GM13976 (cell line): ENCODE measurements at regions not wholly inside any gene's neighbourhood (a gene's known extent, or its start where the extent isn't known, plus 50 kb on each side); places are given as distances from the start of the nearest gene placed in this dataset.

Experiments used
- DNase-seq: peaks from one replicate; pipeline ENCODE4 v3.0.0; 2012; ENCODE audit warnings: low spot score
- in situ Hi-C: fragments of 300-500 bp; cut with MboI; formaldehyde crosslinking; loops from one replicate; pipeline ENCODE4 v1.12.0; 2022; ENCODE audit warnings: low sequenced_read_pairs, mixed read lengths, inconsistent platforms; ENCODE audit not compliant: unreplicated experiment
- TF ChIP-seq, protein P1 (sequence below): IDR thresholded peaks from 2 replicates; pipeline ENCODE4 v1.5.1; 2012; ENCODE audit warnings: borderline replicate concordance, mild to moderate bottlenecking; ENCODE audit not compliant: insufficient read depth; ENCODE audit errors: extremely low read depth, missing control alignments, control extremely low read depth

DNA sequence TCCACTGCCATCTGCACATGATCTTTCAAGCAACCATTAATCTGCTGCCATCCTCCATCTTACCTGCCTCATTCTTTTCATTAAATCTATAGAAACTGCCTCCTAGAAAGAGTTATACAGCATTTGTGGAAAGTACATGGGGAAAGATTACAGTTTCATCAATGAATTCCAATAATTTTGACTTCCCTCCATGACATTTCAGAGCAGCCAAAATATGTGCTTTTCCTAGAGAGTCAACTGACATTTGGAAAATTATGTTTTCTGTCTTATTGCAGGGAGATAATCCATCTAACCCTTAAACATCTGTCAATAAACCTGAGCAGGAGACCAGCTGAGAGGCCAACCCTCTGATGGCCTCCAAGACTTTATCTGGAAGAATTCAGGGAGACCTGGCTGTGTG is 147.0 kb upstream of the CDH5 start:
- in situ Hi-C loops, result no loop called here
- DNase-seq, result no peak
- TF ChIP-seq, protein P1, sequence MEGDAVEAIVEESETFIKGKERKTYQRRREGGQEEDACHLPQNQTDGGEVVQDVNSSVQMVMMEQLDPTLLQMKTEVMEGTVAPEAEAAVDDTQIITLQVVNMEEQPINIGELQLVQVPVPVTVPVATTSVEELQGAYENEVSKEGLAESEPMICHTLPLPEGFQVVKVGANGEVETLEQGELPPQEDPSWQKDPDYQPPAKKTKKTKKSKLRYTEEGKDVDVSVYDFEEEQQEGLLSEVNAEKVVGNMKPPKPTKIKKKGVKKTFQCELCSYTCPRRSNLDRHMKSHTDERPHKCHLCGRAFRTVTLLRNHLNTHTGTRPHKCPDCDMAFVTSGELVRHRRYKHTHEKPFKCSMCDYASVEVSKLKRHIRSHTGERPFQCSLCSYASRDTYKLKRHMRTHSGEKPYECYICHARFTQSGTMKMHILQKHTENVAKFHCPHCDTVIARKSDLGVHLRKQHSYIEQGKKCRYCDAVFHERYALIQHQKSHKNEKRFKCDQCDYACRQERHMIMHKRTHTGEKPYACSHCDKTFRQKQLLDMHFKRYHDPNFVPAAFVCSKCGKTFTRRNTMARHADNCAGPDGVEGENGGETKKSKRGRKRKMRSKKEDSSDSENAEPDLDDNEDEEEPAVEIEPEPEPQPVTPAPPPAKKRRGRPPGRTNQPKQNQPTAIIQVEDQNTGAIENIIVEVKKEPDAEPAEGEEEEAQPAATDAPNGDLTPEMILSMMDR, result no peak

- TF ChIP-seq, protein P1, result no peak
- in situ Hi-C loops, result no loop called here
- no peak for DNase-seq
Observed at GRCh38 chr16:66212428-66212827, 154.1 kb upstream of the CDH5 start.

GRCh38 chr16:66211651-66212050 is 154.8 kb upstream of the CDH5 start:
- in situ Hi-C loops, result no loop called here
- DNase-seq, result no peak
- TF ChIP-seq, protein P1, result no peak

DNA sequence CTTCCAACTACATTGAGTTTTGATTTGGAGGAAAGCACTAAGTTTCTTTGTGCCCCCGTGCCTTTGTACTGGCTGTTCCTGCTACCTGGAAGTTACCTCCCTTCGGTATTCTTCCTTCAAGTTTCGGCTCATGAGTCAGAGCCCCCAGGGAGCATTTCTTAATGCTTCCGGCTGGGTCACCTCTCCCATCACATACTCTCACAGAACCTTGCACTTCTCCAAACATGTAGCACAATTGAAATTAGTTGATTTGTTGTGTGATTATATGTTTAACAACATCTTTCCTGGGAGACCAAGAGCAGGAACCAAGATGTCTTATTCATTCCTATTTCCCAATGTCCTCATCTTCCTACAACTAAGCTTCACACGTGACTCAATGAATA is 158.6 kb upstream of the CDH5 start:
- no peak for DNase-seq

GRCh38 chr16:66207139-66207882 is 159.2 kb upstream of the CDH5 start:
- DNase-seq, result no peak
- in situ Hi-C loops, result no loop called here
- TF ChIP-seq, protein P1, result no peak

More for the DNA sequence above, 158.6 kb upstream of the CDH5 start:
- in situ Hi-C loops, result no loop called here
- TF ChIP-seq, protein P1, result no peak

DNA sequence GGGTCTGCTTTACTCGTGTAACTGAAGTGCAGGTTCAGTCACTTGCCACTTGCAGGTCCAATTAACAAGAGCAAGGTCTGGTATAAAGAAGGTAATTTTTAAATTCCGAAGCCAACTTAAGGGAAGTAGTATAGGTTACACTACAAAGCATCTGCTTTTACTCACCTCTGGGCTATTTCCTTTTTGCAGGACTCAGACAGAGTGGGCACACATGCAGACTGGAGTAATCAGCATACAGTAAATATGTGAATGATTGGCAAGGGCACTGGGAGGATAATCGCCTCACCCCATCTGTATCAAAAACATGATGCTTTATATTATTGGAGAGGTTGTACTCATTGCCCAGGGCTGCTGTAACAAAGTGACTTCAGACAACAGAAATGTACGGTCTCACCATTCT is 160.1 kb upstream of the CDH5 start:
- in situ Hi-C loops, result no loop called here
- TF ChIP-seq, protein P1, result no peak
- no peak for DNase-seq
